ENCODE measurements at regions not wholly inside any gene's neighbourhood (a gene's known extent, or its start where the extent isn't known, plus 50 kb on each side); places are given as distances from the start of the nearest gene placed in this dataset.

- Histone ChIP-seq H2AFZ (ENCODE audit: low read length) (no peak overlapping the region), H3K27me3 (ENCODE audit: control insufficient read depth, insufficient read depth, low read length) (no peaks in the 10 kb centered on the region), H3K27ac (ENCODE audit: insufficient read depth, low read length) (no peak overlapping the region), H3K4me2 (ENCODE audit: extremely low read depth, insufficient read depth, low read length) (no peak overlapping the region), H3K4me1 (ENCODE audit: control insufficient read depth, extremely low read depth, insufficient read depth, low read length) (no peaks in the 10 kb centered on the region), H3K9ac (ENCODE audit: insufficient read depth, low read length) (no peak overlapping the region), H3K9me3 (ENCODE audit: control insufficient read depth, insufficient read depth, low read depth, low read length) (no peaks in the 10 kb centered on the region), H4K20me1 (ENCODE audit: control insufficient read depth, extremely low read depth, insufficient read depth, low read length) (no peaks in the 10 kb centered on the region), H3K36me3 (ENCODE audit: control insufficient read depth, insufficient read depth, low read length) (no peaks in the 10 kb centered on the region), H3K4me3 (replicated peaks in 1 of 4; ENCODE audit: control extremely low read depth in 1 of 4, insufficient read depth in 1 of 4, low read depth in 3 of 4, low read length in 4 of 4) (no peak overlapping the region), H3K79me2 (ENCODE audit: control insufficient read depth, insufficient read depth, low read length) (no peaks in the 10 kb centered on the region)
- no peak for TF ChIP-seq EZH2 (IDR thresholded peaks at IDR 0.05; ENCODE audit: low read length, missing control alignments)
- TF ChIP-seq, protein P1, sequence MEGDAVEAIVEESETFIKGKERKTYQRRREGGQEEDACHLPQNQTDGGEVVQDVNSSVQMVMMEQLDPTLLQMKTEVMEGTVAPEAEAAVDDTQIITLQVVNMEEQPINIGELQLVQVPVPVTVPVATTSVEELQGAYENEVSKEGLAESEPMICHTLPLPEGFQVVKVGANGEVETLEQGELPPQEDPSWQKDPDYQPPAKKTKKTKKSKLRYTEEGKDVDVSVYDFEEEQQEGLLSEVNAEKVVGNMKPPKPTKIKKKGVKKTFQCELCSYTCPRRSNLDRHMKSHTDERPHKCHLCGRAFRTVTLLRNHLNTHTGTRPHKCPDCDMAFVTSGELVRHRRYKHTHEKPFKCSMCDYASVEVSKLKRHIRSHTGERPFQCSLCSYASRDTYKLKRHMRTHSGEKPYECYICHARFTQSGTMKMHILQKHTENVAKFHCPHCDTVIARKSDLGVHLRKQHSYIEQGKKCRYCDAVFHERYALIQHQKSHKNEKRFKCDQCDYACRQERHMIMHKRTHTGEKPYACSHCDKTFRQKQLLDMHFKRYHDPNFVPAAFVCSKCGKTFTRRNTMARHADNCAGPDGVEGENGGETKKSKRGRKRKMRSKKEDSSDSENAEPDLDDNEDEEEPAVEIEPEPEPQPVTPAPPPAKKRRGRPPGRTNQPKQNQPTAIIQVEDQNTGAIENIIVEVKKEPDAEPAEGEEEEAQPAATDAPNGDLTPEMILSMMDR (conservative IDR thresholded peaks at IDR 0.05 in 1 of 2, IDR thresholded peaks at IDR 0.05 in 1 of 2; ENCODE audit: low read depth in 1 of 2, low read length in 2 of 2): no peak
- DNase-seq (ENCODE audit: low read depth in 2 of 2): no peak
These were observed 54.7 kb upstream of the FOXN2 start for GRCh38 chr2:48259811-48260210.

DNA sequence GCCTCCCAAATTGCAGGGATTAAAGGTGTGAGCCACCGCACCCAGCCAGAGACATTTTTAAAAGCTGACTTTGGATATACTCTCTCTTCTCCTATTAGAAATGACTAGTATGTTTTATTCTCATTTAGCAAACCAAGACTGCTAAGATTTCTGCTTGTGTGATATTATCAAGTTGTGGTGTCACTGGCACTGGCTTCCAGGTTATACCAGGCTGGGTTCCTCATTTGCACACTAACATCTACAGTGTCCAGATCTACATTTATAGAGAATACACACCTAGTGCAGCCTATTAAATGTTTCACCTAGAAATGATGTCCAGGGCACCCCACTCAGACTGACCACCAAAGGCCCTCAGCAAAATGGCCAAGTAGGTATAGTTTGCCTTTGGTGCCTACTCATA, 49.9 kb upstream of the FOXN2 start:
- H4K20me1 ChIP-seq (ENCODE audit: control insufficient read depth, extremely low read depth, insufficient read depth, low read length): no peaks in the 10 kb centered on the region
- H3K9ac ChIP-seq (ENCODE audit: insufficient read depth, low read length): no peak overlapping the region
- H3K4me1 ChIP-seq (ENCODE audit: control insufficient read depth, extremely low read depth, insufficient read depth, low read length): no peaks in the 10 kb centered on the region
- no peaks in the 10 kb centered on the region for H3K9me3 ChIP-seq (ENCODE audit: control insufficient read depth, insufficient read depth, low read depth, low read length)
- H3K27ac ChIP-seq (ENCODE audit: insufficient read depth, low read length): no peak overlapping the region
- no peaks in the 10 kb centered on the region for H3K79me2 ChIP-seq (ENCODE audit: control insufficient read depth, insufficient read depth, low read length)
- no peak overlapping the region for H2AFZ ChIP-seq (ENCODE audit: low read length)
- no peaks in the 10 kb centered on the region for H3K36me3 ChIP-seq (ENCODE audit: control insufficient read depth, insufficient read depth, low read length)
- no peak for TF ChIP-seq EZH2 (IDR thresholded peaks at IDR 0.05; ENCODE audit: low read length, missing control alignments)
- TF ChIP-seq, protein P1 (conservative IDR thresholded peaks at IDR 0.05 in 1 of 2, IDR thresholded peaks at IDR 0.05 in 1 of 2; ENCODE audit: low read depth in 1 of 2, low read length in 2 of 2): no peak
- no peak for DNase-seq (ENCODE audit: low read depth in 2 of 2)
- no peak overlapping the region for H3K4me3 ChIP-seq (replicated peaks in 1 of 4; ENCODE audit: control extremely low read depth in 1 of 4, insufficient read depth in 1 of 4, low read depth in 3 of 4, low read length in 4 of 4)
- H3K4me2 ChIP-seq (ENCODE audit: extremely low read depth, insufficient read depth, low read length): no peak overlapping the region
- no peaks in the 10 kb centered on the region for H3K27me3 ChIP-seq (ENCODE audit: control insufficient read depth, insufficient read depth, low read length)
